ENCODE measurements at regions not wholly inside any gene's neighbourhood (a gene's known extent, or its start where the extent isn't known, plus 50 kb on each side); places are given as distances from the start of the nearest gene placed in this dataset.

DNA sequence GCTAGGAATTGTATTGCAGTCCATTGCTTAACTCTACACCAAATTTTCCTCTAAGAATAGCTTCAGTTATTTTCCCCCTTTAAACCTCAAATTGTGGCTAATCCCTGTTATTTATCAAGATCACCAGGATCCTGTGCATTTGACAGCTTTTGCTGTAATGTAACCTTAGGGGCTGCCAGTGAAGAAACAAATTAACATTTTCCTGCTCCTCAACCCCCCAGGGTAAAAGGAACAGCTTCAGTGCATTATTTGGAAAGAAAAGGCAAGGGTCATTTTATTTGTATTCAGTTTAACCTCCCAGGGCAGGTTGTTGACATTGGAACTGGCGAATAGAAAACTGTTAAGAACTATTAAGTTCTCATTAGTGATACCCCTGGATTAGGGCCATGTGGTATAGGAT, 57.0 kb downstream of the PCDH20 start:
- no peaks in the 10 kb centered on the region for H3K27me3 ChIP-seq
- DNase-seq, result no peak
- no peaks in the 10 kb centered on the region for H3K4me1 ChIP-seq
- intact Hi-C loops (cut with DNase I; ENCODE audit: low total_unique reads), result no loop called here
- no peak overlapping the region for H3K27ac ChIP-seq
- H3K4me3 ChIP-seq, result no peak overlapping the region
- TF ChIP-seq, protein P1, sequence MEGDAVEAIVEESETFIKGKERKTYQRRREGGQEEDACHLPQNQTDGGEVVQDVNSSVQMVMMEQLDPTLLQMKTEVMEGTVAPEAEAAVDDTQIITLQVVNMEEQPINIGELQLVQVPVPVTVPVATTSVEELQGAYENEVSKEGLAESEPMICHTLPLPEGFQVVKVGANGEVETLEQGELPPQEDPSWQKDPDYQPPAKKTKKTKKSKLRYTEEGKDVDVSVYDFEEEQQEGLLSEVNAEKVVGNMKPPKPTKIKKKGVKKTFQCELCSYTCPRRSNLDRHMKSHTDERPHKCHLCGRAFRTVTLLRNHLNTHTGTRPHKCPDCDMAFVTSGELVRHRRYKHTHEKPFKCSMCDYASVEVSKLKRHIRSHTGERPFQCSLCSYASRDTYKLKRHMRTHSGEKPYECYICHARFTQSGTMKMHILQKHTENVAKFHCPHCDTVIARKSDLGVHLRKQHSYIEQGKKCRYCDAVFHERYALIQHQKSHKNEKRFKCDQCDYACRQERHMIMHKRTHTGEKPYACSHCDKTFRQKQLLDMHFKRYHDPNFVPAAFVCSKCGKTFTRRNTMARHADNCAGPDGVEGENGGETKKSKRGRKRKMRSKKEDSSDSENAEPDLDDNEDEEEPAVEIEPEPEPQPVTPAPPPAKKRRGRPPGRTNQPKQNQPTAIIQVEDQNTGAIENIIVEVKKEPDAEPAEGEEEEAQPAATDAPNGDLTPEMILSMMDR (IDR thresholded peaks at IDR 0.05), result no peak
- TF ChIP-seq POLR2A (IDR thresholded peaks at IDR 0.05), result no peak
- H3K9me3 ChIP-seq, result no peaks in the 10 kb centered on the region
- no peaks in the 10 kb centered on the region for H3K36me3 ChIP-seq

DNA sequence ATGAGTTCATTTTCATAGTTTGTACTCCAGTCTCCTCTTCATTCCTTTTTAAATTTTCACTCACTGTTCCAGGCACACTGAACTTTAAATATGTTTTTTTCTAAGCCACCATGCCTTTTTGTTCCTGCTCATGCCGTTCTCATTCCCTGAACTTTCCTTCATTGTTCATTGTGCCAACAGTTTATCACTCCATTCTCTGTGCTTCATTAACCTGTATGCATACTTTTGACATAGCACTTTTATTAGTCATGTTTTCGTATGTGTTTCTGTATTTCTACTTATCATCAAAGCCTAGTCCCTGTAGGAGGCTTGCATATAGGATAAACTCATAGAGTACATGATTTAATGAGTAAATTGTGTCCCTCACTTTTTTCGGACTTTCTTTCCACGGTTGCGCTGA, 65.3 kb downstream of the PCDH20 start:
- H3K27ac ChIP-seq, result no peak overlapping the region
- H3K4me1 ChIP-seq, result no peaks in the 10 kb centered on the region
- H3K4me3 ChIP-seq, result no peak overlapping the region
- no peaks in the 10 kb centered on the region for H3K36me3 ChIP-seq
- DNase-seq, result no peak
- intact Hi-C loops (cut with DNase I; ENCODE audit: low total_unique reads), result no loop called here
- no peaks in the 10 kb centered on the region for H3K27me3 ChIP-seq
- no peak for TF ChIP-seq POLR2A (IDR thresholded peaks at IDR 0.05)
- TF ChIP-seq, protein P1 (IDR thresholded peaks at IDR 0.05), result no peak
- no peaks in the 10 kb centered on the region for H3K9me3 ChIP-seq

DNA sequence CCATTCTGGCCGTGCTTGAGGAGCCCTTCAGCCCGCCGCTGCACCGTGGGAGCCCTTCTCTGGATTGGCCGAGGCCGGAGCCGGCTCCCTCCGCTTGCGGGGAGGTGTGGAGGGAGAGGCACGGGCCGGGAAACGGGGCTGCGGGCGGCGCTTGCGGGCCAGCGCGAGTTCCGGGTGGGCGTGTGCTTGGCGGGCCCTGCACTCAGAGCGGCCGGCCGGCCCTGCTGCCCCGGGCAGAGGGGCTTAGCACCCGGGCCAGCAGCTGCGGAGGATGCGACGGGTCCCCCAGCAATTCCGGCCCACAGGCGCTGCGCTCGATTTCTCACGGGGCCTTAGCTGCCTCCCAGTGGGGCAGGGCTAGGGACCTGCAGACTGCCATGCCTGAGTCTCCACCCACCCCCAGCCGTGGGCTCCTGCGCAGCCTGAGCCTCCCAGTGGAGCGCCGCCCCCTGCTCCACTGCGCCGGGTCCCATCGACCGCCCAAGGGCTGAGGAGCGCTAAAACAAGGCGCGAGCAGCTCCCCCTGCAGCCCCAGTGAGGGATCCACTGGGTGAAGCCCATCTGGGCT, 76.5 kb downstream of the PCDH20 start:
- intact Hi-C loops (cut with DNase I; ENCODE audit: low total_unique reads), result no loop called here
- H3K36me3 ChIP-seq, result no peaks in the 10 kb centered on the region
- H3K4me3 ChIP-seq, result no peak overlapping the region
- no peak overlapping the region for H3K27ac ChIP-seq
- H3K4me1 ChIP-seq, result no peaks in the 10 kb centered on the region
- TF ChIP-seq, protein P1 (IDR thresholded peaks at IDR 0.05), result no peak
- no peak for TF ChIP-seq POLR2A (IDR thresholded peaks at IDR 0.05)
- no peak for DNase-seq
- no peaks in the 10 kb centered on the region for H3K9me3 ChIP-seq
- H3K27me3 ChIP-seq, result no peaks in the 10 kb centered on the region

DNA sequence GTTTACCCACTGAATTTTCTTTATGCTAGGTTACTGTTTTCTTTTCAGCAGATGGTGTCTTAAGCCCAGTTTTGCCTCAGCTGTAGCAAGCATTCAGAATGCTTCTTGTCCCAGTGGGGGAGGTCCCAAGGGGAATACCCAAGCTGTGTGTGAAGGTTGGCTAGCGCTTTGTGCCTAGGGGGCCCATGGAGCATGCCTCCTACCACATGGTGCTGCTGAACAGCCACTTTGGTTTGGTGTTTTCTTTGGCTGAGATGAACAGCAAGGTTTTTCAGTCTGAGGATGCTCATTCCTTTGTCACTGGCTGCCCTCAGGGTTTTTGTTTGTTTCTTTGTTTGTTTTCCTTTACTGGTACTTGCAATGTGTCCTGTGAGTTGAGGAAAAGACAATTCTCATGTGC, 99.0 kb downstream of the PCDH20 start:
- TF ChIP-seq, protein P1 (IDR thresholded peaks at IDR 0.05), result no peak
- no peak for TF ChIP-seq POLR2A (IDR thresholded peaks at IDR 0.05)
- no peak for DNase-seq
- Histone ChIP-seq H3K27me3 (no peaks in the 10 kb centered on the region), H3K9me3 (no peaks in the 10 kb centered on the region), H3K4me1 (no peaks in the 10 kb centered on the region), H3K36me3 (no peaks in the 10 kb centered on the region), H3K27ac (no peak overlapping the region), H3K4me3 (no peak overlapping the region)
- intact Hi-C loops (cut with DNase I; ENCODE audit: low total_unique reads), result no loop called here

DNA sequence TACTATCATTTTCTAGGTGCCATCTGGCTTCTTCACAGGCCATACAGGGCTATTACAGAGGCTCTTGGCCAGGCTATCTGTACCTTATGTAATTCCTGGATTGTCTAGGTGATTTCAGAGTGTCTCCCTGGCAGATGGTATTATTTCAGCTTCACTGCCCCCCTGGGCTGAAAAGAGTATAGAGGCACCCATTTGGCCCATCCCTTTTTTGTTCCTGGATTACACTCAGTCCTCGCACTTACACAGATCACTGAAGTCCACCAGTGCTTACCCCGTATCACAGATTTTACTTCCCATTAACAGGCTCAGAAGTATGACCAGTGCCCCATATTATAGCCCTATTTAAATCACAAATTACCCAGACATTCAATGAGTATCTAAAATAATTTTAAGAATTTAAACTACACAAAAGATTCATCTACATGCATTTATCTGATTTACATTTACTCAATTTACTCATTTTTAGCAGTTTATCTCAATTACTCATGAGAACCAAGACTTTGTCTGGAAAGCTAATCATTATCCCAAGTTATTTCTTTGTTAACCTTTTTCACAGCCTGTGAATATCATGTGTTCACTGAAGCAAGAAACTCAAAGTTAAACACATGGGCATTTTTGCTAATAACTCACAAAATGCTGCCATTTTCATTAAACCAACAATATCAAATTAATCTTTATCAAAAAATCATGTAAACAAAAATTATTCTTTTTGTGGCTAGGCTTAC, 121.0 kb downstream of the PCDH20 start:
- Histone ChIP-seq H3K4me1 (no peaks in the 10 kb centered on the region), H3K9me3 (no peaks in the 10 kb centered on the region), H3K36me3 (no peaks in the 10 kb centered on the region), H3K4me3 (no peak overlapping the region), H3K27me3 (no peaks in the 10 kb centered on the region), H3K27ac (no peak overlapping the region)
- no peak for TF ChIP-seq POLR2A (IDR thresholded peaks at IDR 0.05)
- DNase-seq, result no peak
- intact Hi-C loops (cut with DNase I; ENCODE audit: low total_unique reads), result no loop called here
